ENCODE measurements at regions not wholly inside any gene's neighbourhood (a gene's known extent, or its start where the extent isn't known, plus 50 kb on each side); places are given as distances from the start of the nearest gene placed in this dataset.

GRCh38 chr13:112236016-112236415 lies 140.1 kb upstream of the SPACA7 start:
- TF ChIP-seq, protein P1, sequence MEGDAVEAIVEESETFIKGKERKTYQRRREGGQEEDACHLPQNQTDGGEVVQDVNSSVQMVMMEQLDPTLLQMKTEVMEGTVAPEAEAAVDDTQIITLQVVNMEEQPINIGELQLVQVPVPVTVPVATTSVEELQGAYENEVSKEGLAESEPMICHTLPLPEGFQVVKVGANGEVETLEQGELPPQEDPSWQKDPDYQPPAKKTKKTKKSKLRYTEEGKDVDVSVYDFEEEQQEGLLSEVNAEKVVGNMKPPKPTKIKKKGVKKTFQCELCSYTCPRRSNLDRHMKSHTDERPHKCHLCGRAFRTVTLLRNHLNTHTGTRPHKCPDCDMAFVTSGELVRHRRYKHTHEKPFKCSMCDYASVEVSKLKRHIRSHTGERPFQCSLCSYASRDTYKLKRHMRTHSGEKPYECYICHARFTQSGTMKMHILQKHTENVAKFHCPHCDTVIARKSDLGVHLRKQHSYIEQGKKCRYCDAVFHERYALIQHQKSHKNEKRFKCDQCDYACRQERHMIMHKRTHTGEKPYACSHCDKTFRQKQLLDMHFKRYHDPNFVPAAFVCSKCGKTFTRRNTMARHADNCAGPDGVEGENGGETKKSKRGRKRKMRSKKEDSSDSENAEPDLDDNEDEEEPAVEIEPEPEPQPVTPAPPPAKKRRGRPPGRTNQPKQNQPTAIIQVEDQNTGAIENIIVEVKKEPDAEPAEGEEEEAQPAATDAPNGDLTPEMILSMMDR (IDR thresholded peaks at IDR 0.05; ENCODE audit: extremely low read depth in 1 of 2, insufficient read depth in 1 of 2, low read depth in 1 of 2, low read length in 2 of 2) = no peak
- TF ChIP-seq POLR2AphosphoS5 (IDR thresholded peaks at IDR 0.05; ENCODE audit: insufficient read depth, low read depth, low read length) (no peak), EZH2 (IDR thresholded peaks at IDR 0.05; ENCODE audit: borderline replicate concordance, low read depth, low read length, severe bottlenecking) (no peak), POLR2A (IDR thresholded peaks at IDR 0.05; ENCODE audit: low read depth, low read length) (no peak), JUN (IDR thresholded peaks at IDR 0.05; ENCODE audit: borderline replicate concordance, insufficient read depth, insufficient read length, low read depth) (no peak), MYC (IDR thresholded peaks at IDR 0.05; ENCODE audit: low read depth, low read length) (no peak), FOS (IDR thresholded peaks at IDR 0.05; ENCODE audit: borderline replicate concordance, insufficient read depth, low read length) (no peak), MAX (IDR thresholded peaks at IDR 0.05; ENCODE audit: insufficient read depth, insufficient read length) (no peak), GATA2 (IDR thresholded peaks at IDR 0.05; ENCODE audit: insufficient read depth, insufficient read length, low read depth, low read length) (no peak)
